ENCODE measurements at regions not wholly inside any gene's neighbourhood (a gene's known extent, or its start where the extent isn't known, plus 50 kb on each side); places are given as distances from the start of the nearest gene placed in this dataset.

- no peaks in the 10 kb centered on the region for H4K20me1 ChIP-seq (ENCODE audit: insufficient read depth, low read length)
- peaks cover 4% of the 10 kb centered on the region for H3K9me3 ChIP-seq (ENCODE audit: control insufficient read depth, insufficient read depth, low read length)
- no peak overlapping the region for H2BK5ac ChIP-seq (ENCODE audit: low read depth, low read length, poor library complexity, severe bottlenecking)
- H3K4me1 ChIP-seq (ENCODE audit: control insufficient read depth, insufficient read depth, low read length), result no peaks in the 10 kb centered on the region
- H3K18ac ChIP-seq (ENCODE audit: low read depth, low read length), result no peak overlapping the region
- no TSS peak for BruUV-seq (replicated peaks)
- H3K9me1 ChIP-seq (ENCODE audit: insufficient read depth, low read length), result no peaks in the 10 kb centered on the region
- no peak overlapping the region for H3K56ac ChIP-seq (ENCODE audit: extremely low read depth, insufficient read depth, low read length)
- DNase-seq, result no peak
- no peak overlapping the region for H3K14ac ChIP-seq (replicated peaks; ENCODE audit: low read depth, low read length)
- H3K23ac ChIP-seq (ENCODE audit: low read depth, low read length), result no peak overlapping the region
- WGBS, 2 experiments (ENCODE audit: extremely low coverage in 2 of 2, insufficient read length in 1 of 2), result 20% methylated on average over 2 of the region's 8 CpGs; no CpG with 5 or more reads in 1 of the 2 experiments
- no peak overlapping the region for H3K4me3 ChIP-seq (ENCODE audit: insufficient read depth, low read depth, low read length)
- no peak overlapping the region for H3K27ac ChIP-seq (ENCODE audit: insufficient read depth, low read length)
- intact Hi-C loops (cut with micrococcal nuclease), result no loop called here
- dilution Hi-C loops (cut with HindIII; ENCODE audit: low sequenced_read_pairs, unreplicated experiment), result no loop called here
- H2BK120ac ChIP-seq (ENCODE audit: low read depth, low read length), result no peak overlapping the region
- H2AK5ac ChIP-seq (ENCODE audit: low read depth, low read length), result no peak overlapping the region
- no peak overlapping the region for H3K4me2 ChIP-seq (ENCODE audit: low read depth, low read length)
- TF ChIP-seq RFX5 (IDR thresholded peaks at IDR 0.05; ENCODE audit: low read depth, low read length) (no peak), MAFK (IDR thresholded peaks at IDR 0.05; ENCODE audit: low read depth, low read length) (no peak), RAD21 (IDR thresholded peaks at IDR 0.05; ENCODE audit: low read length) (no peak), ELK1 (IDR thresholded peaks at IDR 0.05; ENCODE audit: borderline replicate concordance, low read depth, low read length) (no peak)
- in situ Hi-C loops (cut with MboI; ENCODE audit: low sequenced_read_pairs), result no loop called here
- H2BK20ac ChIP-seq (ENCODE audit: low read depth, low read length), result no peak overlapping the region
- no peaks in the 10 kb centered on the region for H3K36me3 ChIP-seq (ENCODE audit: control insufficient read depth, insufficient read depth, low read length)
- POLR2A ChIA-PET (ENCODE audit: unreplicated experiment), result no interaction called here
- H3K27me3 ChIP-seq (ENCODE audit: control insufficient read depth, insufficient read depth, low read length), result no peaks in the 10 kb centered on the region
- no peaks in the 10 kb centered on the region for H3K79me1 ChIP-seq (ENCODE audit: low read depth in 1 of 2, low read length in 2 of 2)
- ATAC-seq (ENCODE audit: low read depth), result no peak
- no peak overlapping the region for H2AK9ac ChIP-seq (replicated peaks; ENCODE audit: low read depth, low read length, poor library complexity)
- CTCF ChIA-PET, result no interaction called here
- no peak overlapping the region for H4K5ac ChIP-seq (ENCODE audit: low read depth, low read length)
- H3K4ac ChIP-seq (ENCODE audit: low read depth, low read length), result no peak overlapping the region
- no peak overlapping the region for H4K91ac ChIP-seq (ENCODE audit: insufficient read depth, low read depth, low read length)
- no peak overlapping the region for H3K9ac ChIP-seq (ENCODE audit: low read depth, low read length)
- H4K8ac ChIP-seq (ENCODE audit: low read depth in 2 of 2, low read length in 2 of 2), result no peak overlapping the region
- no peak overlapping the region for H2BK15ac ChIP-seq (ENCODE audit: low read depth, low read length)
- no peak overlapping the region for H2AFZ ChIP-seq (replicated peaks; ENCODE audit: low read length, poor library complexity)
Measured at GRCh38 chr20:60465439-60465838, 507.2 kb downstream of the CDH26 start.
